Heart right ventricle (tissue), 16 donors: ENCODE measurements at regions not wholly inside any gene's neighbourhood (a gene's known extent, or its start where the extent isn't known, plus 50 kb on each side); places are given as distances from the start of the nearest gene placed in this dataset.
"Not testable (repeated sequence)": the region's sequence is repeated elsewhere in the genome, so short reads cannot be mapped to it uniquely, and the experiment has no call there.

Source experiments
- ATAC-seq, 8 donors: fragments of 200-7000 bp; cut with Tn5 transposase; one replicate each; pipeline ENCODE4 v1.9.1; 2020; ENCODE audit warnings: mild to moderate bottlenecking in 8 of 8, moderate library complexity in 8 of 8, moderate number of reproducible peaks in 1 of 8
- DNase-seq, 2 donors: peaks; one replicate each; pipeline ENCODE4 v3.0.0-alpha.2; 2020
- H3K27ac ChIP-seq, 10 donors: fragments of 200-600 bp; sonication (generic) in 2 of 10; one replicate each; pipeline versions ENCODE4 v1.5.0 to v1.8.0; 2020 to 2022; ENCODE audit warnings: mild to moderate bottlenecking in 3 of 10
- H3K27me3 ChIP-seq, 7 donors: fragments of 200-600 bp; one replicate each; pipeline ENCODE4 v1.8.0; 2021 to 2022; ENCODE audit warnings: mild to moderate bottlenecking in 2 of 7
- H3K36me3 ChIP-seq, 9 donors: fragments of 200-600 bp; sonication (generic) in 1 of 9; one replicate each; pipeline versions ENCODE4 v1.5.0 to v1.8.0; 2020 to 2022; ENCODE audit warnings: mild to moderate bottlenecking in 2 of 9
- H3K4me1 ChIP-seq, 9 donors: fragments of 200-600 bp; sonication (generic) in 1 of 9; one replicate each; pipeline versions ENCODE4 v1.5.0 to v1.8.0; 2020 to 2022; ENCODE audit warnings: mild to moderate bottlenecking in 4 of 9
- H3K4me3 ChIP-seq, 10 donors: fragments of 200-600 bp; sonication (generic) in 2 of 10; one replicate each; pipeline versions ENCODE4 v1.5.0 to v1.8.0; 2020 to 2022; ENCODE audit warnings: mild to moderate bottlenecking in 7 of 10, moderate library complexity in 2 of 10
- H3K9me3 ChIP-seq, 11 donors: fragments of 200-600 bp in 10 of 11; sonication (generic) in 2 of 11; one replicate each; pipeline versions ENCODE4 v1.5.0 to v1.8.0; 2013 to 2022; ENCODE audit warnings: mild to moderate bottlenecking in 2 of 11, control low read depth in 1 of 11, moderate library complexity in 1 of 11
- CTCF ChIP-seq, 9 donors: fragments of 200-600 bp; sonication (generic) in 2 of 9; IDR thresholded peaks; one replicate each; pipeline versions ENCODE4 v1.5.0 to v1.8.0; 2021 to 2022; ENCODE audit warnings: antibody characterized with exemption in 9 of 9, mild to moderate bottlenecking in 5 of 9, moderate library complexity in 1 of 9
- WGBS, 2 donors: extraction: QIAGEN DNeasy Blood & Tissue Kit; methylation state at CpG; one replicate each; pipeline ENCODE4 v1.1.7; 2013; ENCODE audit warnings: inconsistent platforms in 1 of 2; 5-methylcytosine and 5-hydroxymethylcytosine counted together
- intact Hi-C, 10 donors: fragments of 100-400 bp; cut with DNase I; formaldehyde crosslinking; loops; one replicate each; pipeline versions ENCODE4 v1.11.1 to v1.14.2; 2022
- donor health status: Arrhythmogenic right ventricular cardiomyopathy.
- donor health status: ischemic (EF 13 %, LVEDD 7.1; RV severe dilation, severe dysfunction).
- donor health status: healthy with polysubstance abuse.
- donor health status: DM: no; HTN: yes; CAD: no.
- donor health status: DM: no; HTN: no; CAD: no.
- donor health status: ischemic (EF 25% LVEDD 6.9; RV normal size, moderate dysfunction).
- donor health status: ischemic (EF 25% LVEDD 5.7; RV mildly dilated, moderate dysfunction).
- donor health status: healthy.
- donor health status: DM: yes; HTN: yes; CAD: no.
- donor health status: Ischemic cardiomyopathy.
- donor health status: ischemic (EF 35%, LVEDD 5.7; RV mildly dilated, moderate dysfunction).
- donor health status: nonischemic (EF 11% LVEDD 7.7; RV severe dilation, severe dysfunction).
- donor health status: DM: yes; HTN: yes; CAD: no.
- donor health status: PGD.
- donor health status: ischemic (EF 29% LVEDD 5.4; RV normal size, mild dysfunction).
- donor health status: nonischemic (EF 23%, LVEDD 6.1; RV moderate dilation, normal function).

GRCh38 chrX:55919367-55920221 lies 202.0 kb downstream of the RRAGB start:
- H3K27ac ChIP-seq: no peak overlapping the region
- H3K27me3 ChIP-seq: peaks cover 0 to under 1% (median 0%) of the 10 kb centered on the region in 7 donors
- no peak for TF ChIP-seq CTCF (IDR thresholded peaks at IDR 0.05)
- peaks cover 0 to 13% (median 0%) of the 10 kb centered on the region in 11 donors for H3K9me3 ChIP-seq
- 82 to 95% methylated on average over 12 of the region's 12 CpGs for WGBS, 2 donors
- DNase-seq (no peak), ATAC-seq (no peak)
- H3K4me3 ChIP-seq: no peak overlapping the region
- intact Hi-C loops: no loop called here
- no peaks in the 10 kb centered on the region for H3K36me3 ChIP-seq
- peaks cover 0 to 13% (median 0%) of the 10 kb centered on the region in 9 donors for H3K4me1 ChIP-seq

- no peak for DNase-seq
- ATAC-seq: no peak
- Histone ChIP-seq H3K36me3 (no peaks in the 10 kb centered on the region), H3K9me3 (peaks cover 0 to 22% (median 0%) of the 10 kb centered on the region in 11 donors), H3K27me3 (no peaks in the 10 kb centered on the region), H3K27ac (no peak overlapping the region), H3K4me1 (no peaks in the 10 kb centered on the region), H3K4me3 (no peak overlapping the region)
- no peak for TF ChIP-seq CTCF (IDR thresholded peaks at IDR 0.05)
- 90 to 97% methylated on average over 6 of the region's 6 CpGs for WGBS, 2 donors
- intact Hi-C loops: no loop called here
Observed at GRCh38 chrX:55924574-55924973, 207.0 kb downstream of the RRAGB start.

- H3K27ac ChIP-seq, H3K36me3 ChIP-seq, ATAC-seq, DNase-seq, intact Hi-C loops, H3K4me1 ChIP-seq, H3K27me3 ChIP-seq, H3K4me3 ChIP-seq: not testable (repeated sequence)
- H3K9me3 ChIP-seq: peaks cover 0 to 16% (median 0%) of the 10 kb centered on the region in 11 donors
Observed at GRCh38 chrX:55928529-55928928, 211.0 kb downstream of the RRAGB start.
